Caki2 (cell line): ENCODE measurements at regions not wholly inside any gene's neighbourhood (a gene's known extent, or its start where the extent isn't known, plus 50 kb on each side); places are given as distances from the start of the nearest gene placed in this dataset.

Source experiments
- DNase-seq: peaks from one replicate; pipeline ENCODE4 v3.0.0-alpha.2; 2015; ENCODE audit warnings: low read depth
- in situ Hi-C: cut with HindIII; loops from 2 replicates; pipeline ENCODE4 v1.10.0; 2016; ENCODE audit warnings: low sequenced_read_pairs, low pct_unique_long_range_greater_than_20kb, mixed read lengths

DNA sequence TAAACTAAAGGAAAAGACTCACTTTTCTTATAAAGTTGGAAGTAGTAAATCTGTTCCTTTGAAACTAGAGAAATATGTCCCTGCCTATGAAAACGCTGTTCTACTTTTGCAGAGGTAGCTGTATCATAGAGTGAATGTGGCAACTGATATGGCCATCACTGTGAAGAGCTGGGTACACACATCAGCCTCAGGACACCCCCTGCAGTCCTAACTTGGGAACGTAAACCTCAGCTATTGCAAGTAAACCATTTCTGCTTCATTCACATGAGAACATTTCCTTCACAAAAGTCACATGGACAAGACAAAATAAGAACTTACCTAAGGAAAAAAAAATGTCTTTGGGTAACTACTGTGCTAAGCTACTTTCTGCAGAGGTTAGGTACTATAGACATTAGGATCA lies 233.3 kb upstream of the PPFIA2 start:
- peak; percentile 16 for DNase-seq

DNA sequence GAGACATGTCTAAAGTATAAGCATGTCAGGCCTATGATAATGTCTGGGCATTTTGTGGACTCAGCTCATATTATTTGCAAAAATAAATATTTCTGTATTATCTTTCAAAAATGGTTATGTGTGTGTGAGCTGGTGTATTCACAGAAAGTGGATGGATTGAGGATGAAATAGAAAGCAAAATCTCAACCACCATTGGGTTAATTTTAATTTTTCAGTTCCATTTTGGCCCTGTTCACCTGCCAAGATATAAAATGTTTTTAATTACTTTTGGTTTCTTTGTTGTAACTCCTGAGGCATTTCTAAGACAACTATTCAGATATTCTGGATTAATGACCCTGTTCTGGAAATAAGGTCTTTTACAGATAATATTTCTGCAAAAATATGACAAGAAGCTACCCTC lies 232.7 kb upstream of the PPFIA2 start:
- in situ Hi-C loops = no loop called here
- no peak for DNase-seq

More for the DNA sequence above, 233.3 kb upstream of the PPFIA2 start:
- in situ Hi-C loops = no loop called here

DNA sequence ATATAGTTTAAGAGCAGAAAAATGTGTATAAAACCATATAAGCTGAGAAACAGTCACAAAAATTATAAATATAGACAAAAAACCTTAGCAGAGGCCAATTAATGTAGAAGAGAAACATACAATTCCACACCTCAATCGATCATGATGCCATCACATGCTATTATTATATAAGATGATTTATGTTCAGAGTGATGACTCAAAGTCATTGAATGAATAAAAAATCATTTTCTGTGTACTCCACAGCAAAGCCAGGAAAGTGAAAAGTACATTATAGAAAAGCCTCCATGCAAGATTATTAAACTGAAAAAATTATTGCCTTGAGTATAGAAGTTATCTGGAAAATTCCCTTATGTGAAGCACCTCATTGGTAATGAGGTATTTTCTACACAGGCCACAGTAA lies 229.2 kb upstream of the PPFIA2 start:
- in situ Hi-C loops = no loop called here
- DNase-seq = no peak

DNA sequence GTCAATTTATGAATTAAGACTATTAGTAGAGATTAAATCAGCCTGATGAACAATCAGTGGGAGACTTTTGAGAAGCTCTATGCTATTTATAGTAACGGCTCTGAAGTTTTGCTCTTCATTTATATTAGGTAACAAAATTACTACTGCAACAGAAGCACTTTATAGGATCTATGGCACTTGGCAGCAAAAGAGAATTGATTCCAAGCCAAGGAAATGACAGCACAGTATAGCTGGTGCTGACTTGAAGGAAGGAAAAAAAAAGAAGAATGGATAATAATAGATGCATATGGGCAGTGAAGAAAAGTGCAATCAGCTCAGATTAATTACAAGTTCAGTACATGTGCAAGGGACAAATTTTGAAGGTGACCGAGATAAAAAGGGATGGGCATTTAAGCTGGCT lies 228.2 kb upstream of the PPFIA2 start:
- in situ Hi-C loops = no loop called here
- no peak for DNase-seq

DNA sequence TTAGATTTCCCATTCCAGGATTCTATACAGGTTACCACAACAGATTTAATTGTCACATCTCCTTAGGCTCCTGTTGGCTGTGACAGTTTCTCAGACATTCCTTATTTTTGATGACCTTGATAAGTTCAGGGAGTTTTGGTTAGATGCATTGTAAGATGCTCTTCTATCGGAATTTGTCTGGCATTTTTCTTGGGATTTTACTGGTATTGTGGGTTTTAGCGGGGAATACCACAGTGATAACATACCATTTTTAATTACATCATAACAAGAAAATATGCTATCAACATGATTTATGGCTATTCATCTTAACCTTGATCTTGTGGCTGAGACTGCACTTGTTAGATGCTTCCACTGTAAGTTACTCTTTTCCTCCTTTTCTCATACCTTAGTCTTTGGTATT lies 217.5 kb upstream of the PPFIA2 start:
- in situ Hi-C loops = no loop called here
- DNase-seq = peak; percentile 67

DNA sequence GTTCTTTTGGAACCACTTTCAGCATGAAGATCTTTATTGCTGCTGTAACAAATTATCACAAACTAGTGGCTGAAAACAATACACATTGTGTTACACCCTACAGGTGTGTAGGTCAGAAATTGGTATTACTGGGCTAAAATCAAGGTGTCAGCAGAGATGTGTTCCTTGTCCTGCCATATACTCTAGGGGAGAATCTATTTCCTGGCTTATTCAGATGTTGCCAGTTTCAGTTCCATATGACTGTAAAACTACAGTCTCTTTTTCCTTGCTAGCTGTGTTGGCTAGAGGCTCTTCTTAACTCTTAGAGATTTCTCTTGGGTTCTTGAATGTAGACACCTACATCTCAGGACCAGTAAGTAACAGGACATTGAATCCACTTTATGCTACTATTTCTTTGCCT lies 215.6 kb upstream of the PPFIA2 start:
- DNase-seq = no peak
- in situ Hi-C loops = no loop called here

DNA sequence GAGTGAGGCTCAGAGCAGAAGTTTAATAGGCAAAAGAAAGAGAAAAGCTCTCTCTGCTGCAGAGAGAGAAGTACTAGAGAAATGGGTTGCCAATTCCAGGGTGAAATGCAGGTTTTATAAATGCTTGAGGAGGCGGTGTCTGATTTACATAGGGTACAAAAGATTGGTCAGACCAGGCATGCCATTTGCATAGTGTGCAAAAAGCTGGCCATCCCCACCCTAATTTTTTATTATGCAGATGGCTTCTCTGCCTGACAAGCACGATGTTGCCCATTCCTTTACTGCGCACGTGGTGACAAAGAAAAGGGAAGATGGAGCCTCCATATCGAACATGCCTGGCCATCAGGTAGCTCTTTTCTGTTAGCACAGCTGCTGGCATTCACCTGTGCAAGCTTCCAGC lies 209.3 kb upstream of the PPFIA2 start:
- DNase-seq = no peak
- in situ Hi-C loops = no loop called here

DNA sequence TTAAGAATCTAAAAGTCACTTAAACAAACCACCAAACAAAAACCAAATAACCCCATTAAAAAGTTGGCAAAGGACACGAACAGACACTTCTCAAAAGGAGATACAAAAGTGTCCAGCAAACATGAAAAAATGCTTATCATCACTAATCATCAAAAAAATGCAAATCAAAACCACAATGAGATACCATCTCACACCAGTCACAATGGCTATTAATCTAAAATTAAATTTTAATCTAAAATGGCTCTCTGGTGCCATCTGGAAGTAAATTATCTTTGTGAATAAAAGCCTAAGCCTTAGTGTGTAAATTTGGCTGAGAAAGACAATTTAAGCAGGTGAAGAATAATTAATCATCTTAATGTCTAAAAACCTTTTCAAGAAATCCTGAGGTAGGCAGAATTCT lies 204.5 kb upstream of the PPFIA2 start:
- in situ Hi-C loops = no loop called here

DNA sequence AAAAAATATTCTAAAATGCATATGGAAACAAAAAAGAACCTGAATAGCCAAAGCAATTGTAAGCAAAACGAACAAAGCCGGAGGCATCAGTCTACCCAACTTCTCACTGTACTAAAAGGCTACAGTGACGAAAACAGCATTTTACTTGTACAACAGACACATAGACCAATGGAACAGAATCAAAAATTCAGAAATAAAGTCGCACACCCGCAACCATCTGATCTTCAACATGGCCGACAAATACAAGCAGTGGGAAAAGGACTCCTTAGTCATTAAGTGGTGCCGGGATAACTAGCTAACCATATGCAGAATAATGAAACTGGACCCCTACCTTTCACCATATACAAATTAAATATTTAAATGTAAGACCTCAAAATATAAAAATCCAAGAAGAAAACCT lies 203.9 kb upstream of the PPFIA2 start:
- in situ Hi-C loops = no loop called here
- no peak for DNase-seq

More for the DNA sequence above, 204.5 kb upstream of the PPFIA2 start:
- peak; percentile 96 for DNase-seq

DNA sequence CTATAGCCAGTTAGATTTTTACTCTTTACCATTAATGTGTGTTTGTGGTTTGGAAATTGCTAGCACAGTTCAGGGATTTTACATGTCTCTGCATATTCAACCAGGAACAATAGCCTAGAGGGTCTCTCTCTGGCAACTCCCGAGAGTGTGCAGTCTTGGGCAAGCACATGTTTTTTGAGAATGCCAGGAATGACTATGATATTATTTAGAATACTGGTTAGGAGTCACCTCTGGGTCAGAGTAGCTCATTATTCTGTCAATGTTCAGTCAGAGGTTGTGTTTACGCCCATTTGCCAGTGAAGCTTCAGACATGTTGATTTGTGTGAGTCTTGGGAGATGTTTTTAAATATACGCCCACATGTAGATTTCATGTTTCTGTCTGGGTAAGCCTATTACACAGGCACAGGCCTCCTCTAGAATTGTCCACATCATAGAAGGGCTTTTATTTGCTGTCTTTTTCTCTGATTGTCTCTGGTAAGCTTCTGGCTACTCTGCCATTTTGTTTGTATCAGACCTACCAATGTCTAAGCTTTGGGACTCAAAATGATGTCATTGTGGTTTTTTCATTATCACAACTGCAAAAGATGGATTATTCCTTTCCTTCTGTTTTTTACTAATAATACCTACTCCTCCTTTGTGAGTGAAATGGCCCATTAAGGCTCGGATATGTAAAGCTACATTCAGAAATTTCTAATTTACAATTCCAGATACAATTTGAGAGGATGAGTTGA lies 203.1 kb upstream of the PPFIA2 start:
- in situ Hi-C loops = no loop called here
- DNase-seq = peak; percentile 97

DNA sequence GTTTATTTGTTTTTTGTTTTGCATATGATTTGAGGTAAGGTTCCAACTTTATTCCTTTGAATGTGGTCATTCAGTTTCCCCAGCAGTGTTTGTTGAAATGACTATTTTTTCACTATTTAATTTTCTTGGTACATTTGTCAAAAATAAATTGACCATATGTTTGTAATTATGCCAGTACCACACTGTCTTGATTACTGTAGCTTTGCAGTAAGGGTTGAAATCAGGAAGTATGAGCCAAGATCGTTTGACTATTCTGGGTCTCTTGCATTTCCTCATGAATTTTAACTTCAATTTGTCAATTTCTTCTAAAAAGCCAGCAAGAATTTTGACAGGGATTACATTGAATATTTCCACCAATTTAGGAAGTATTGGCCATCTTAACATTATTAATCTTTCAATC lies 199.3 kb upstream of the PPFIA2 start:
- DNase-seq = no peak
- in situ Hi-C loops = no loop called here

DNA sequence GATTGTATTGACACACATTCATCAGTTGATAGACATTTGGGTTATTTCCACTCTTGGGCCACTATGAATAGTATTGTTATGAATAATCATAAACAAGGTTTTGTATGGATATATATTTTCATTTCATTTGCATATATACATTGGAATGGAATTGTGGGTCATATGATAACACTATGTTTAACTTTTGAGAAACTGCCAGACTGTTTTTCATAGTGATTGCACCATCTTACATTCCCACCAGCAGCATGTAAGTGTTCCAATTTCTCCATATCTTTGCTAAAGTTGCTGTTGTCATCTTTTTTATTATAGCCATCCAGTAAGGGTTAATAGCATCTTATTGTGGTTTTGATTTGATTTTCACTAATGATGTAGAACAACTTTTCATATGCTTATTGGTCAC lies 198.5 kb upstream of the PPFIA2 start:
- DNase-seq = no peak
- in situ Hi-C loops = no loop called here

DNA sequence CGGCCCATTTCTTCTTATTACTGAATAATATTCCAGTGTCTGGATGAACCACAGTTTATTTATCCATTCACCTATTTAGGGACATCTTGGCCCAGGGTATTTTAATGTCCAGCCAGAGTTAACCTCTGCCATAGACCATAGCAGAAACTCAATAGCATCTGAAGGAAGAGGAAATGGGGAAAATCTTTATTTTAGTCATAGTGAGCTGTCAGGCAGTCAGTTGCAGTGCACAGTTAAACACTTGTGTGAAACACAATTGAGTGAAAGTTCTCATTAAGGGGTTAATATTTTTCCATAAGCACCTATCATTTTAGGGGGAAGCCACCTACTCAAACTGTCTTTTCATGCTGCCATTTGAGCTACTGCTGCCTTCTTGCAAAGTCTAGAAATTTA lies 197.3 kb upstream of the PPFIA2 start:
- DNase-seq = no peak
- in situ Hi-C loops = no loop called here

DNA sequence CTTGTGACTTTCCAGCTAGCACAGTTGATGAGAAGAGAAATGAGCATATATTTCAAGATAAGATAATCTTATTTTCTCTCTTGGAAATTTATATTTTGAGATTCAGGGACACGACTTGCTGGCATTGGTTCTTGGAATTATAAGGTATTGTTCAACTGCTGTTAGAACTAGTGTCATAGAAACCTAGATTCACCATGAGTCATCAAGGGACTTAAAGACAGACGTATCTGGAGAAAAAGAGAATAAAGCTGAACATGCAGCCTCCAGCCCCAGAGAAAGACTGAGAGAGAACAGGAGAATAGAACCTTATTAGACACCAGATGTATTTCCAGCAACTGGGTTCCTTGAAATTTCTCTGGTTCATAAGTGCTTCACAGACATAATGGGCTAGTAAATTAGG lies 194.4 kb upstream of the PPFIA2 start:
- DNase-seq = peak; percentile 57
- in situ Hi-C loops = no loop called here

DNA sequence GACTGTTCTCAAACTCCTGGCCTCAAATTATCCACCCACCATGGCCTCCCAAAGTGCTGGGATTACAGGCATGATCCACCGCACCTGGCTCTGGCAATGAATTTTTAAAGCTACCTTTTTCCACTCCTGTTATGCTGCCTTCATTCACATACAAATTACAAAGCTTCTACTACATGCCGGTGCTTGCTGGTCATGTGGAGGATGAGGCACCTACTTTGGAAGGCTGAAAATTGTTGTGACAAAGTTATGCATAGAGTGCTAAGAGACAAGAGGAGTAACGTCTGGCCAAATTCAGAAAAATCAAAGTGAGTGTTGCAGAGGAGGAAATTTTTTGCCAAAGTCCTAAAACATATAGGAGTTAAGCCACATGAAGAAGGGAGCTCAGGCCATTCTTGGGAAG lies 191.7 kb upstream of the PPFIA2 start:
- DNase-seq = no peak
- in situ Hi-C loops = no loop called here

DNA sequence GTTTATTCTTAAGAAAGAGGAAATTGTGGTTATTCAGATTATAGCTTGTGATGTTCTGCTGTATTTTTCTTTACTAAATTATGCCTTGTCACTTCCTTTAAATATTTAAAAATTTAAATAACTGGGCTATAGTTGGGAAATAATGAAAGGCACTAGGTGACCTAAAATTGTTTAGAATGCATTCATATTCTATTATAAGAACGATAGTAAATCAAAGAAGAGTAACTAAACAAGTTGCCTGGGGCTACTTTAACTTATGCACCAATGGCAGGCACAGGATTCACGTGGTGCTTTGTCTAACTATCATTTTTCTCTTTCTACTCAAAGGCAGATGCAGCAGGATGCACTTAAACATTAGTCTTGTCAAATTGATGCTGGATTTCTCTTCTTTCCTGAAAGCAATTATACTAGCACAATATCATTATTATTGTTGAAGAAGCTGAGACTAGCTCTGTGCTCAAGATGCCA lies 190.7 kb upstream of the PPFIA2 start:
- no peak for DNase-seq
- in situ Hi-C loops = no loop called here

DNA sequence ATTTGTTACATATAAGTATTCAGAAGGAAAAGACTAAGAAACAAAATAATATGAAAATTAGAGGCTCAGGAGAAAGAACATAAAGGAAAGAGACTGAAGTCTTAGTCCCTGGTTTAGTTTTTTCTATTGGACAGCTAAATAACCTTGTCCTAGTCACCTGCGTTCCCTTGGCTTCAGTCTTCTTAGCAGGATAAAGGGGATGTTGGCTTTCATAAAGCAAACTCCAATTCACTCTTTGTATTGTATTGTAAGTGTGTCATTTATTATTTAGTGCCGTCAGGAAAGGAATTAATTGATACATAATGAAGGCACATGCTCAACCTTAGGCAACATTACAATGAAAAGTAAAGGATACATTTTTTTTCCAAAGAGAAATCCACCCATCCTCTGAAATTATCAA lies 190.3 kb upstream of the PPFIA2 start:
- in situ Hi-C loops = no loop called here
- no peak for DNase-seq

DNA sequence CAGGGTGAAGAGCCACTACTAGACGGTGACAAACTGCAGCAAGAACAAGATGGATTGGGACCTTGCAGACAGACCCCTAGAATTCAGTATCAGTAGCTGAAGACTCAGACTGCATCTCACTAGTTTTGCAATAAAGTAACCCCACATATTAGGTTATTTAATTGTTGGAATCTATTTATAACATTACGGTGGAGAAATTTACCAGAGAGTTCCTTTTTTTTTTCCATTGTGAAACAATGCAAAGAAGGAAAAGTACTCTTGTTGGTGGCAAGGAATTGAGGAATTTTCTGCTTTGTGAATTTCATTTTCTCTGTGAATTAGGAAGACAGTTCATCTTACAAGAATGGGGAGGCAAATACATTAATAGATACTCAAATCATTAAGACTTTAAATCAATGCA lies 185.7 kb upstream of the PPFIA2 start:
- DNase-seq = no peak
- in situ Hi-C loops = no loop called here

DNA sequence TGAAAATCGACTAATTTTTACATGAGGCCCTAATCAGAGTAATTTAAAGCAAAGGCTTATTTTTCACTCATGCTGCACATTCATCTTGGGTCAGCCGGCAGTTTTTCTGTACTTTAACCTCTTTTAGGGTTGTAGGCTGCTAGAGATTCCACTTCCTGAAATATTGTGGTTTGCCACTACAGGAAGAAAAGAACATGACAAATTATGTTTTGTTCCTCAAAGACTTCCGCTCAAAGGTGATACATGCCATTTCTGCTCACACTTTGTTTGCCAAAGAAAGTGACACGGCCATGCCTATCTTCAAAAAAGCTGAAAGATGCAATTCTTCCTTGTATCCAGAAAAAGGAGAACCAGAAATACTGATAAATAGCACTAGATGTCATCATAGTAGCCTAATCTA lies 183.4 kb upstream of the PPFIA2 start:
- in situ Hi-C loops = no loop called here
- DNase-seq = no peak

DNA sequence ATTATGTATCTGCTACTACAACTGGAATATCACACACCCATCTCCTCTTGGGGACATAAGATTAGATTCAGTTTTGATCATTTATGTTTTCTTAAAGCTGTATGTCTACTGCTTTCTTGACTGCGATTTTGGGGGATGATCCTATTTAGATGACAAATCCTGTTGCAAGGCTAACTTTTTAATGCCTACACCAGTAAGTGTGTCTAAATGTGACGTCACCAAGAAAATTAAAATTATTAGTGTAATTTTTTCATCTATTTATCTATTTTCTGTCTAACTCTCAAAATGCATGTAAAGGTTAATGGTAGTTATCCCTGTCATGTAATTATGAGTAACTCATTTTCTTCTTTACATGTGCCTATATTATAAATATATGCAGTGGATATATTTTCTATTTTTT lies 170.9 kb upstream of the PPFIA2 start:
- DNase-seq = no peak
- in situ Hi-C loops = no loop called here

DNA sequence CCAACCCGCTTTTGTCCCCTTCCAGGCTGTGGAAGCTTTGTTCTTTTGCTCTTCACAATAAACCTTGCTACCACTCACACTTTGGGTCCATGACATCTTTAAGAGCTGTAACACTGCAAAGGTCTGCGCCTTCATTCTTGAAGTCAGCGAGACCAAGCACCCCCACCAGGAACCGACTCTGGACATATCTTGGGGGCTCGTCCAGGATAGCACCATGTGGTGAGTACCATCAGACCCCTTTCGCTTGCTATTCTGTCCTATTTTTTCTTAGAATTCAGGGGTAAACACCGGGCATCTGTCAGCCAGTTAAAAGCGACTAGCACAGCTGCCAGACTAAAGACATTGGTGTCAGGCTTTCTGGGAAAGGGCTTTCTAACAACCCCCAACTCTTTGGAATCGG lies 137.6 kb upstream of the PPFIA2 start:
- peak; percentile 56 for DNase-seq
- in situ Hi-C loops = no loop called here
